Activated CD4-positive, alpha-beta memory T cell treated with anti-CD3 and anti-CD28 coated beads for 36 hours (primary cell): ENCODE measurements at regions not wholly inside any gene's neighbourhood (a gene's known extent, or its start where the extent isn't known, plus 50 kb on each side); places are given as distances from the start of the nearest gene placed in this dataset.

Experiments used
- CTCF ChIA-PET: fragments of 350-600 bp; sonication (Branson Sonifier 250); formaldehyde crosslinking; loops from one replicate; lab custom pipeline; 2021; ENCODE audit warnings: antibody characterized with exemption, inconsistent platforms; lab: Charles Lee
- POLR2A ChIA-PET: fragments of 350-600 bp; sonication (Branson Sonifier 250); formaldehyde crosslinking; loops from one replicate; lab custom pipeline; 2021; ENCODE audit warnings: antibody characterized with exemption; lab: Charles Lee
- DNase-seq: peaks from one replicate; pipeline ENCODE4 v3.0.0-alpha.2; 2020
- H3K27ac Mint-ChIP-seq: one replicate; pipeline ENCODE4 v1.8.0; 2021; ENCODE audit warnings: mixed read lengths
- H3K27me3 Mint-ChIP-seq: one replicate; pipeline ENCODE4 v1.8.0; 2021; ENCODE audit warnings: mixed read lengths
- H3K36me3 Mint-ChIP-seq: one replicate; pipeline ENCODE4 v1.8.0; 2021; ENCODE audit warnings: mixed read lengths
- H3K4me1 Mint-ChIP-seq: one replicate; pipeline ENCODE4 v1.8.0; 2021; ENCODE audit warnings: low read depth, mixed read lengths
- H3K4me3 Mint-ChIP-seq: one replicate; pipeline ENCODE4 v1.8.0; 2021; ENCODE audit warnings: mild to moderate bottlenecking, mixed read lengths
- H3K9me3 Mint-ChIP-seq: one replicate; pipeline ENCODE4 v1.8.0; 2021; ENCODE audit warnings: mixed read lengths
- intact Hi-C: fragments of 100-400 bp; cut with micrococcal nuclease; formaldehyde crosslinking; loops from one replicate; pipeline ENCODE4 v1.15.1; 2023

- Mint-ChIP-seq H3K4me1 (no peaks in the 10 kb centered on the region), H3K27me3 (no peaks in the 10 kb centered on the region), H3K27ac (no peak overlapping the region), H3K36me3 (no peaks in the 10 kb centered on the region), H3K4me3 (no peak overlapping the region), H3K9me3 (no peaks in the 10 kb centered on the region)
- ChIA-PET CTCF (no interaction called here), POLR2A (no interaction called here)
- DNase-seq, result no peak
- intact Hi-C loops, result no loop called here
These were observed 486.0 kb upstream of the LRRN3 start for GRCh38 chr7:110604885-110605284.

DNA sequence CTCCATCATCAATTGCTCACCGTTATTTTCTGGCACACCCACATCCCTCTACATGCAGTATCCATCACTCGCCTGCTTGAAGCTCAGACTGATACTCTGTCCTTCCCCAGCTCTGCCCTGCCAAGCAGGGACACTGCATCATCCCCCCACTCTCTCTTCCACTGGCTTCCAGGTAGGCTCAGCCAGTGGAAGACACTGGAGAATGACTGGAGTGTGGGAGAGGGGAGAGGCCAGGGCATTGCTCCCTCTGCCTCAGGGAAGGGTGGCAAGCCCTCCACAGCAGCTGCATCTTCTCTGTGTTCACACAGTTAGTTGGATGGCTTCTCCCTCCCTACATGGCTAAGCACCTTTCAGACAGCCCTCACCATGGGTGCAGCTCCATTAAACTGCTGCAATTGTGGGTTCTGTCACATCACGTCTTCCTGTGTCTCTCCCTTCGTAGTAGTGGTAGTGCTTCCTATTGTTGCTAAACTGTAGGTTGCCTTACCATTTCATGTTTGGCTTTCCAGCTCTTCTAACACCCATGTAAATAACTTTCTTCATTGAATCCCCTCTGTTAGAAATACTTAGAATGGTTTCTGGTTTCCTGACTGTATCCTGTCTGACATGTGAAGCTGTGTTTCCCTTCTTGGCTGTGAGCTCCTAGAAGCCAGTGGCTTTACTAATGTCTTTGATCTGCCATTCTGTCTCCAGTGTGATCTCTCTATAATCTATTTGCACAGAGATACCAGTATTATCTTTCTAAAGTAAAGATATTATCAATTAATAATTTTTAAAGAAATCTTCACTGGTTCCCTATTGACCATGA is 483.7 kb upstream of the LRRN3 start:
- Mint-ChIP-seq H3K36me3 (no peaks in the 10 kb centered on the region), H3K27ac (no peak overlapping the region), H3K4me1 (no peaks in the 10 kb centered on the region), H3K27me3 (no peaks in the 10 kb centered on the region), H3K9me3 (no peaks in the 10 kb centered on the region), H3K4me3 (no peak overlapping the region)
- POLR2A ChIA-PET, result interaction anchor here (0.6 kb wide), 1 partner anchor 121 kb away, joined by 3 read pairs; no protein-coding TSS in a partner anchor
- DNase-seq, result no peak
- CTCF ChIA-PET, result no interaction called here
- intact Hi-C loops, result no loop called here

GRCh38 chr7:110609336-110609735 is 481.6 kb upstream of the LRRN3 start:
- CTCF ChIA-PET, result no interaction called here

DNA sequence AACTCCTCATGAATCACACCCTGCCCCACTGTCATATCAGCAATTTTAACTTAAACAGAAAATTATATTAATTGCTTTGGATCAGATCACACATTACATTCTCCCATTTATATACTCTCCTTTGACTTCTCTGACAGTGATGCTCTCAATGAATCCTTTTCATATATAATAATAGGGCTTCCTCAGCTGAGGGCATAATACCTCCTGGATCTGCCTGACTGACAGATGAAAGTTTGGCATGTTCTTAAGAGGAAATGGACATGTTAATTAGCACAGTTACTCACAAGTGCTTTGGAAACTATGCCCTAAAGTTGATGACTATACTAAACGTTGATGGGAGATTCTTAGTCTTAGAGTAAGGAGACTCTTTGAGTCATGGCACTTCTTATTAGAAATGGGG is 478.2 kb upstream of the LRRN3 start:
- H3K4me1 Mint-ChIP-seq, result no peaks in the 10 kb centered on the region
- no peak for DNase-seq
- CTCF ChIA-PET, result no interaction called here
- no peaks in the 10 kb centered on the region for H3K9me3 Mint-ChIP-seq
- H3K36me3 Mint-ChIP-seq, result no peaks in the 10 kb centered on the region
- no peak overlapping the region for H3K27ac Mint-ChIP-seq
- intact Hi-C loops, result no loop called here
- H3K27me3 Mint-ChIP-seq, result no peaks in the 10 kb centered on the region
- POLR2A ChIA-PET, result no interaction called here
- no peak overlapping the region for H3K4me3 Mint-ChIP-seq

More at GRCh38 chr7:110609336-110609735, 481.6 kb upstream of the LRRN3 start:
- Mint-ChIP-seq H3K4me1 (no peaks in the 10 kb centered on the region), H3K4me3 (no peak overlapping the region), H3K9me3 (no peaks in the 10 kb centered on the region), H3K27ac (no peak overlapping the region), H3K36me3 (no peaks in the 10 kb centered on the region), H3K27me3 (no peaks in the 10 kb centered on the region)
- intact Hi-C loops, result no loop called here
- no peak for DNase-seq
- POLR2A ChIA-PET, result no interaction called here
